ENCODE measurements at regions not wholly inside any gene's neighbourhood (a gene's known extent, or its start where the extent isn't known, plus 50 kb on each side); places are given as distances from the start of the nearest gene placed in this dataset.

GRCh38 chr6:126779331-126779730 is 339.1 kb upstream of the RSPO3 start:
- Mint-ChIP-seq H3K36me3 (no peaks in the 10 kb centered on the region), H3K4me3 (no peak overlapping the region), H3K4me1 (ENCODE audit: unreplicated experiment) (peaks cover 27% of the 10 kb centered on the region), H3K27me3 (no peaks in the 10 kb centered on the region), H3K9me3 (peaks cover 6% of the 10 kb centered on the region), H3K27ac (no peak overlapping the region)
- TF ChIP-seq, protein P1, sequence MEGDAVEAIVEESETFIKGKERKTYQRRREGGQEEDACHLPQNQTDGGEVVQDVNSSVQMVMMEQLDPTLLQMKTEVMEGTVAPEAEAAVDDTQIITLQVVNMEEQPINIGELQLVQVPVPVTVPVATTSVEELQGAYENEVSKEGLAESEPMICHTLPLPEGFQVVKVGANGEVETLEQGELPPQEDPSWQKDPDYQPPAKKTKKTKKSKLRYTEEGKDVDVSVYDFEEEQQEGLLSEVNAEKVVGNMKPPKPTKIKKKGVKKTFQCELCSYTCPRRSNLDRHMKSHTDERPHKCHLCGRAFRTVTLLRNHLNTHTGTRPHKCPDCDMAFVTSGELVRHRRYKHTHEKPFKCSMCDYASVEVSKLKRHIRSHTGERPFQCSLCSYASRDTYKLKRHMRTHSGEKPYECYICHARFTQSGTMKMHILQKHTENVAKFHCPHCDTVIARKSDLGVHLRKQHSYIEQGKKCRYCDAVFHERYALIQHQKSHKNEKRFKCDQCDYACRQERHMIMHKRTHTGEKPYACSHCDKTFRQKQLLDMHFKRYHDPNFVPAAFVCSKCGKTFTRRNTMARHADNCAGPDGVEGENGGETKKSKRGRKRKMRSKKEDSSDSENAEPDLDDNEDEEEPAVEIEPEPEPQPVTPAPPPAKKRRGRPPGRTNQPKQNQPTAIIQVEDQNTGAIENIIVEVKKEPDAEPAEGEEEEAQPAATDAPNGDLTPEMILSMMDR (conservative IDR thresholded peaks at IDR 0.05) = no peak
- no peak for DNase-seq (ENCODE audit: extremely low spot score, unreplicated experiment)

DNA sequence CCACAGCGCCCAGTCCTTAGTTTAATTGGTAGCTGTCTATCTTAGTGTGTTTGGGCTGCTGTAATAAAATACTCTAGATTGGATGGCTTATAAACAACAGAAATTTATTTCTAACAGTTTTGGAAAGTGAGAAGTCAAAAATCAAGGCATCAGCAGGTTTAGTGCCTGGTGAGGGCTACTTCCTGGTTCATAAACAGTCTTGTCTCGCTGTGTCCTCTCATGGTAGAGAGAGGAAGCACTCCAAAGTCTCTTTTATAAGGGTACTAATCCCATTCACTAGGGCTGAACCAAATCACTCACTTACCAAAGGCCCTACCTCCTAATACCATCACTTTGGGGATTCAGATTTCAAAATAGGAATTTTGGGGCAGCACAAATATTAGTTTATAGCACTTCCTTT is 336.9 kb upstream of the RSPO3 start:
- Mint-ChIP-seq H3K36me3 (no peaks in the 10 kb centered on the region), H3K4me1 (ENCODE audit: unreplicated experiment) (peaks cover 27% of the 10 kb centered on the region), H3K4me3 (no peak overlapping the region), H3K27ac (no peak overlapping the region), H3K9me3 (peaks cover 6% of the 10 kb centered on the region), H3K27me3 (no peaks in the 10 kb centered on the region)
- DNase-seq (ENCODE audit: extremely low spot score, unreplicated experiment) = no peak
- TF ChIP-seq, protein P1 (conservative IDR thresholded peaks at IDR 0.05) = no peak

DNA sequence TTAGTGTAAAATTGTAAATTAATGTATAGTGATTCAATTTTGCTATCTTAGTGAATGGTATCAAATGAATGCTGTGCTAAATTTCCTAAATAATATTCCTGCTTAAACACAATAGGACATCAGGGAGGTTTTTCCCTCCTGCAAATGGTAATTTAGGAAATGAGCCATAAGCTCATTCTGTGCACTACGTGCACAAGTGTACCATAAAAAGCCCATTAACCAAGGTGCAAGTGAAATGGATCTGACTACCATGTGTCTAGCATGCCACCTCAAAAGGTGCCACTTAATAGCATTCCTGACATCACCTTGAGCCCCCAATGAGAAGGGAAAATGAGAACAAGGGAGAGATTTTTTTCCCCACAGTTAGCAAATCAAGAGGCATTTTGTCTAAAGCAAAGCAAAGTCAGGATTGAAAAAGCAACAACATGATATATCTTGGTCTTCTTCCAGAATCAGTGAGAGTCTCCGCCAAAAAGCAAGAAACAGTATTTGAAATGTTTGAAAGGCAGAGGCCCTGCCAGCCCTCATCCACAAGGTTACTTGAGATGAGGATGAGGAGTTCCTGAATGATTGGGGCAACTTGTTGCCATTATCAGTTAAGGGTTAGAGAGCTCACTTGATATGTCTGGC is 334.2 kb upstream of the RSPO3 start:
- Mint-ChIP-seq H3K9me3 (peaks cover 6% of the 10 kb centered on the region), H3K27me3 (no peaks in the 10 kb centered on the region), H3K4me3 (no peak overlapping the region), H3K4me1 (ENCODE audit: unreplicated experiment) (peaks cover 19% of the 10 kb centered on the region), H3K36me3 (no peaks in the 10 kb centered on the region), H3K27ac (no peak overlapping the region)
- no peak for DNase-seq (ENCODE audit: extremely low spot score, unreplicated experiment)
- TF ChIP-seq, protein P1 (conservative IDR thresholded peaks at IDR 0.05) = no peak

GRCh38 chr6:126786262-126786661 is 332.2 kb upstream of the RSPO3 start:
- peaks cover 12% of the 10 kb centered on the region for H3K4me1 Mint-ChIP-seq (ENCODE audit: unreplicated experiment)
- H3K27me3 Mint-ChIP-seq = no peaks in the 10 kb centered on the region
- no peaks in the 10 kb centered on the region for H3K36me3 Mint-ChIP-seq
- no peak overlapping the region for H3K4me3 Mint-ChIP-seq
- H3K9me3 Mint-ChIP-seq = no peaks in the 10 kb centered on the region
- TF ChIP-seq, protein P1 (conservative IDR thresholded peaks at IDR 0.05) = no peak
- no peak overlapping the region for H3K27ac Mint-ChIP-seq
- DNase-seq (ENCODE audit: extremely low spot score, unreplicated experiment) = no peak

DNA sequence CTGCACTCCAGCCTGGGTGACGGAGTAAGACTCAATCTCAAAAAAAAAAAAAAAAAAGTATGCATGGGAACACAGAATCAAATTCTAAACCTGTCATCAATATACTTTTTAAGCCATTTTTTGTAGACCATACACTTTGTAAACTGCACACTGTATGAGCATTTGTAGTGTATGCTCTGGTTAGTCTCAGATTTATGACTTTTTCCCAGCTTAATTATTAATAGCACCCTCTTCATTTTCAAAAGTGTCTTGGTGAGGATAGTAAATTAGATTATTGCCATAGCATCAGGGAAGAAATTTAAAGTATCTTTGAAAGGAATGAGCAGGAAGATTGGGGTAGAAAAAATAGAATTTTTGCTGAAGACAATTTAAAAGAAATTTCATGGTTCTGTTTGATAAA is 330.8 kb upstream of the RSPO3 start:
- no peaks in the 10 kb centered on the region for H3K36me3 Mint-ChIP-seq
- no peak overlapping the region for H3K27ac Mint-ChIP-seq
- peaks cover 7% of the 10 kb centered on the region for H3K4me1 Mint-ChIP-seq (ENCODE audit: unreplicated experiment)
- TF ChIP-seq, protein P1 (conservative IDR thresholded peaks at IDR 0.05) = no peak
- no peaks in the 10 kb centered on the region for H3K27me3 Mint-ChIP-seq
- H3K9me3 Mint-ChIP-seq = no peaks in the 10 kb centered on the region
- H3K4me3 Mint-ChIP-seq = no peak overlapping the region
- DNase-seq (ENCODE audit: extremely low spot score, unreplicated experiment) = no peak

Data from type B pancreatic cell (in vitro differentiated cells).